ENCODE measurements at regions not wholly inside any gene's neighbourhood (a gene's known extent, or its start where the extent isn't known, plus 50 kb on each side); places are given as distances from the start of the nearest gene placed in this dataset.

GRCh38 chr2:37425408-37425807 is 81.0 kb downstream of the QPCT start:
- no peak for DNase-seq

GRCh38 chr2:37427241-37427640 is 82.8 kb downstream of the QPCT start:
- DNase-seq = no peak

GRCh38 chr2:37436323-37436722 is 91.9 kb downstream of the QPCT start:
- DNase-seq = no peak

GRCh38 chr2:37439131-37439642 is 94.8 kb downstream of the QPCT start:
- no peak for DNase-seq

- DNase-seq = no peak
Observed at GRCh38 chr2:37441055-37441454, 96.6 kb downstream of the QPCT start.

GRCh38 chr2:37443082-37443481 is 98.7 kb downstream of the QPCT start:
- no peak for DNase-seq

GRCh38 chr2:37447446-37447845 is 103.0 kb downstream of the QPCT start:
- DNase-seq = no peak

GRCh38 chr2:37448342-37449120 is 104.1 kb downstream of the QPCT start:
- DNase-seq = no peak

- no peak for DNase-seq
Observed at GRCh38 chr2:37449761-37450296, 105.4 kb downstream of the QPCT start.

GRCh38 chr2:37453027-37453426 is 108.6 kb downstream of the QPCT start:
- no peak for DNase-seq

- no peak for DNase-seq
Observed at GRCh38 chr2:37454851-37455762, 110.7 kb downstream of the QPCT start.

- no peak for DNase-seq
Observed at GRCh38 chr2:37456479-37456878, 112.0 kb downstream of the QPCT start.

- no peak for DNase-seq
Observed at GRCh38 chr2:37457401-37457901, 113.0 kb downstream of the QPCT start.

- DNase-seq = no peak
Observed at GRCh38 chr2:37458133-37458532, 113.7 kb downstream of the QPCT start.

- DNase-seq = no peak
Observed at GRCh38 chr2:37459095-37459981, 114.9 kb downstream of the QPCT start.

- DNase-seq = no peak
Observed at GRCh38 chr2:37460896-37461229, 116.4 kb downstream of the QPCT start.

GRCh38 chr2:37464067-37464466 is 119.6 kb downstream of the QPCT start:
- DNase-seq = no peak

- DNase-seq = no peak
Observed at GRCh38 chr2:37466533-37467222, 122.2 kb downstream of the QPCT start.

GRCh38 chr2:37468170-37468569 is 123.7 kb downstream of the QPCT start:
- no peak for DNase-seq

GRCh38 chr2:37469126-37469525 is 124.7 kb downstream of the QPCT start:
- no peak for DNase-seq

GRCh38 chr2:37471104-37471503 is 126.7 kb downstream of the QPCT start:
- DNase-seq = no peak

GRCh38 chr2:37471994-37472393 is 127.6 kb downstream of the QPCT start:
- no peak for DNase-seq

Measured in 8988T (cell line).